ENCODE measurements at regions not wholly inside any gene's neighbourhood (a gene's known extent, or its start where the extent isn't known, plus 50 kb on each side); places are given as distances from the start of the nearest gene placed in this dataset.

- DNase-seq, result peak; percentile 82 to 86
Measured at GRCh38 chr2:236317938-236318396, 53.8 kb upstream of the ASB18 start.

- DNase-seq, result no peak
Measured at GRCh38 chr2:236318401-236318800, 54.2 kb upstream of the ASB18 start.

GRCh38 chr2:236319036-236319435 is 54.8 kb upstream of the ASB18 start:
- DNase-seq, result peak in 1 of 2 experiments; percentile 1

GRCh38 chr2:236321415-236321814 is 57.2 kb upstream of the ASB18 start:
- DNase-seq, result no peak

GRCh38 chr2:236333417-236334121 is 69.4 kb upstream of the ASB18 start:
- DNase-seq, result no peak

GRCh38 chr2:236334122-236334876 is 70.1 kb upstream of the ASB18 start:
- no peak for DNase-seq

GRCh38 chr2:236335696-236336574 is 71.7 kb upstream of the ASB18 start:
- DNase-seq, result no peak

GRCh38 chr2:236336575-236337464 is 72.6 kb upstream of the ASB18 start:
- no peak for DNase-seq

- DNase-seq, result no peak
Measured at GRCh38 chr2:236337465-236338325, 73.5 kb upstream of the ASB18 start.

- no peak for DNase-seq
Measured at GRCh38 chr2:236338495-236339184, 74.4 kb upstream of the ASB18 start.

- DNase-seq, result no peak
Measured at GRCh38 chr2:236340251-236340650, 76.0 kb upstream of the ASB18 start.

- DNase-seq, result no peak
Measured at GRCh38 chr2:236341067-236341466, 76.9 kb upstream of the ASB18 start.

- no peak for DNase-seq
Measured at GRCh38 chr2:236341721-236342120, 77.5 kb upstream of the ASB18 start.

GRCh38 chr2:236342507-236342906 is 78.3 kb upstream of the ASB18 start:
- DNase-seq, result no peak

GRCh38 chr2:236342951-236343350 is 78.7 kb upstream of the ASB18 start:
- DNase-seq, result no peak

- DNase-seq, result peak; percentile 59 to 66
Measured at GRCh38 chr2:236343400-236344161, 79.4 kb upstream of the ASB18 start.

- DNase-seq, result no peak
Measured at GRCh38 chr2:236344446-236344845, 80.2 kb upstream of the ASB18 start.

- DNase-seq, result no peak
Measured at GRCh38 chr2:236345081-236345714, 81.0 kb upstream of the ASB18 start.

GRCh38 chr2:236346366-236346765 is 82.2 kb upstream of the ASB18 start:
- DNase-seq, result no peak

Measured in SHP77 (cell line).